ENCODE measurements at regions not wholly inside any gene's neighbourhood (a gene's known extent, or its start where the extent isn't known, plus 50 kb on each side); places are given as distances from the start of the nearest gene placed in this dataset.

DNA sequence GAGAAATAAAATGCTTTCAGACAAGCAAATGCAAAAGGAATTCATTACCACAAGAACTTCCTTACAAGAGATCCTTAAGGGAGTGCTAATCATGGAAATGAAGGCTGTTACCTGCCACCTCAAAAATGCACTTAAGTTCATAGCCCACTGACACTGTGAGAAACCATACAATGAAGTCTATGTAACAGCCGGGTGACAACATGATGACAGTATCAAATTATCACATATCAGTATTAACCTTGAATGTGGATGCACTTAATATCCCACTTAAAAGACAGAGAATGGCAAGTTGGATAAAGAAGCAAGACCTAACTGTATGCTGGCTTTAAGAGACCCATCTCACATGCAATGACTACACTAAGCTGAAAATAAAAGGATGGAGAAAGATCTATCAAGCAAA, 403.4 kb upstream of the MC4R start:
- DNase-seq (ENCODE audit: low spot score) = no peak

DNA sequence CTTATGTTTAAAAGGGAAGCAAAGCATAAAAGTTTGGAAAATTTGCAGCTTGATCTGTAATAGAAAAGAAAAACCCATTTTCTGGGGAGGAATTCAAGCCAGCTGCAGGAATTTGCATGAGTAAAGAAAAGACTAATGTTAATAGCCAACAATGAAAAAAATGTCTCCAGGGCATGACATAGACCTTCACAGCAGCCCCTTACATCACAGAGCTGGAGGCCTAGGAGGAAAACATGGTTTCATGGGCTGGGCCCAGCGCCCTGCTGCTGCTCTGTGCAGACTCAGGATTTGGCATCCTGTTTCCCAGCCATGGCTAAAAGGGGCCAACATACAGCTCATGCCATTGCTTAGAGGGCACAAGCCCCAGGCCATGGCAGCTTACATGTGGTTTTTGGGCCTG, 411.6 kb upstream of the MC4R start:
- DNase-seq (ENCODE audit: low spot score) = no peak

DNA sequence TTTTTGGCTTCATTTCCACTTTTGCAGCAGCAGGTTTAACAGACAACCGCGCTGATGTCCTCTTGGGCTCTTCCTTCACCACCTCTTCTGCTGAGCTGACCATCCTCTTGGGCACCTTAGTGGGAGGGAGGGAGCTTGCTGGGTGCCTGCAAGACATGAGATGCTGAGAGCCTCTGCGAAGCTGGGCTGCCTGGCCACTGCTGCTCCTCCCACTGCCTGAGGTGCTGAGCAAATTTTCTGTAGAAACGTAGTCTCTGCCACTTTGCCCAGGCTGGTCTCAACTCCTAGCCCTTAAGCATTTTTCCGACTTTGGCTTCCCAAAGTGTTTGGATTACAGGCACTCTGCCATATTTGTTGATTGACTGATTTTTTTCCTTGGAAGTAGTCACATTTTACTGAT, 422.2 kb upstream of the MC4R start:
- DNase-seq (ENCODE audit: low spot score) = no peak

DNA sequence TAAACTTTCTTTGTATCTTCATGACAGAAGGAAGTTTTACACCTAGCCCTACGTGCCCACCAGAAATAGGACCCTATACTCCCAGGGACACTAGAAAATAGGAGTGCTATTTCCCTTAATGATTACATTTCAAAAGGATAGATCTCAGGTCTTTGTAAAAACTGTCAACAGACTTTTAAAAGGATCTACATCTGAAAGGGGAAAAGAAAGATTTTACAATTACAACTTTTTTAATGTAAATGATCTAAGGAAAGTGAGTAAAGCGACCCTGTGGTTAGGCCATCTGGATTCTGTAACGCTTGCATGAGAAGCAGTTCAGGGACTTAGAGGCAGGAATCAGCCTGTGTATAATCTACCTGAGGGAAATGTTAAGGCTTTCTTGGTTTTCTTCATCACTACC, 431.8 kb upstream of the MC4R start:
- DNase-seq (ENCODE audit: low spot score) = no peak

DNA sequence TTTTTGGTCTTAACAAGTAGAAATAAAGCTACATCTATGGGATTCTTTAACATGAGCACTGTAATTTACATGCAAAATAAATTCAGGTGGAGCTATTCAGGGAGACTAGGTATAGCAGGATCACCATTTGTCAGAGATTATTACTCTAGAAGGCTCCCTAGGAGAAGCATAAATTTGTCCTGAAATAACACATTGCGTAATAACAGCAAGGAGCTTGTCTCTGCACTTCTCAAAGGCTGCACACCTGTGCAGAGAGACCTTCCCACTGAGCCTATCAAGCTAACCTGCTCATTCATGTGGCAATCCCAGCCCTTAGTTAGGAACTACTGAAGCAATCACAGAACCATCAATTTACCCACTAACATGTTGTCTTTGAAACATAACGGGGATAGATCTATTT, 437.4 kb upstream of the MC4R start:
- DNase-seq (ENCODE audit: low spot score) = no peak

DNA sequence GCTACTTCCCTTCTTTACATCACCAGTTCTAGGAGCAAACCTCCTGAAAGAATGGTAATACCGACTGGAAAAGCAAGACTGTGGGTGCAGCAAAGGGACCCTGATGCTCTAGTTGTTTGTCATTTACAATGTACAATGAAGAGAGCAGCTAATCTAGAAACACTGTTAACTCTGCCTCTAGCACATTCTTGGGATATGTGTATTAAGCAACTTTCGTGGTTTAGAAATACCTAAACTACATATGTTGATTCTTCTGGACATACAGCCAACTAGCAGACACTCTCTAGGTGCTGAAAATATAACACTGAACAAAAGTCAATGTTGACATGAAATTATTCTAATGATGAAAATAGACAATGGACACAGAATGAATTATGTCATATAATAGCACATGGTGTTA, 440.3 kb upstream of the MC4R start:
- DNase-seq (ENCODE audit: low spot score) = no peak

DNA sequence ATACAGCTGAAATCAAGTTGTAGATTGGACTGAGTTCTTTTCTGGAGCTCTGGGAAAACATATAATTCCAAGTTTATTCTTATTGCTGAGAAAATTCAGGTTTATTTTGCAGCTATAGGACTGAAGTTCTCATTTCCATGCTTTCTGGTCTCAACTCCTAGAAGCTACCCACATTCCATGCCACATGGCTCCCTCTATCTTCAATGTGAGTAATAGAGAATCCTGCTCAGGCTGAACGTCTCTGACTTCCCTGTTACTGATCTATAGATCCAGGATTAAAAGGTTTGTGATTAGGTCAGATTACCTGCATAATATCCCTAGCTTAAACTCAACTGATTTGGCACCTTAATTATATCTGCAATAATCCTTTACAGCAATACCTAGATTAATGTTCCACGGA, 453.8 kb upstream of the MC4R start:
- no peak for DNase-seq (ENCODE audit: low spot score)

DNA sequence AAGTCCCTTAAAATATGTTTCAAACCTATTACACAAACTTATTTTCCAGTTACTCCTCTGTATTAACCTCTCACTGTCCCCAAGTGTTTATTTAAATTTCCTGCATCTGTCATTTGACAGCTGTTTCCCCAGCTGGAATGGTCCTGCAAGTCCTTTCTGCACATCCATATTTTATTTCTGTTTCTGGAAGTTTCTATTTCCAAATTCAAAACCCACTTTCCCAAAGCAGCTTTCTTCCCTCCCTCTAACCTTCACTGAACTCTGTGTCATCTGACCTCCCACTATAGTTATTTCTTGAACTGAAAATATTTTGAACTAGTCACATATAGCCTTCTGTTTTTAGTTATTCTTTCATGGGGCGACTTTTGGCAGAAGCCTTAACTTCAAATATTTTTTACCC, 459.4 kb upstream of the MC4R start:
- no peak for DNase-seq (ENCODE audit: low spot score)

DNA sequence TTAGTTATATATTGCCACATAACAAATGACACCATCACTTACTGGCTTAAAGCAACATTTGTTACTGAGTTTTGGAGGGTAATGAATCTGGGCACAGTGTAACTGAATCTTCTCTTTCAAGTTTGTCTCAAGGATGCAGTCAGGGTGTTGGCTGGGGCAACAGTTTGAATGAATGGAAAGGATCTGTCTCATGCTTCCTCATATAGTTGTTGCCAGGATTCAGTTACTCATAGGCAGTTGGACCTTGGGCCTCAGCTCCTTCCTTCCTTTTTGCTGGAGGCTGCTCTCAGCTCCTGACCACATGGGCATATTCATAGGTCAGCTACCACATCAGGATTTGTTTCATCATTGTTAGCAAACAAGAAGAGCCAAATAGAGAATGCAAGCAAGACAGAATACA, 466.1 kb upstream of the MC4R start:
- DNase-seq (ENCODE audit: low spot score) = no peak

DNA sequence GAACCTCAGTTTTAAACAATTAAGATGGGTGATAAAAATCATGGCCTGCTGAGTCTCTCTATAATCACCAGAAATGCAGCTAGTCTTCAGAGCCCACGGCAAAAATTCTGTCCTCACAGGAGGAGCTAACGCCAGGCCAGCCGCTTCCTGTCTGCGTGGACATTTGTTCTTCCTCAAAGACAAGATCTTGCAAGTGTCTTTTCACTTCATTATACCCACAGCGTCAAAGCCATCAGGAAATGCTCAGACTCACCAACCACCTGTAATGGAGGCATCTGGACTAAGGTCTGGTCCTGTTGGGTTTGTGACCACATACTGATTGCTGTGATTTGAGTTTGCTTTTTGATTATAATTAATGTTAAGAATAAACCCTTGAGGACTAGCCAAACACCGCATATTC, 473.8 kb upstream of the MC4R start:
- DNase-seq (ENCODE audit: low spot score) = no peak

DNA sequence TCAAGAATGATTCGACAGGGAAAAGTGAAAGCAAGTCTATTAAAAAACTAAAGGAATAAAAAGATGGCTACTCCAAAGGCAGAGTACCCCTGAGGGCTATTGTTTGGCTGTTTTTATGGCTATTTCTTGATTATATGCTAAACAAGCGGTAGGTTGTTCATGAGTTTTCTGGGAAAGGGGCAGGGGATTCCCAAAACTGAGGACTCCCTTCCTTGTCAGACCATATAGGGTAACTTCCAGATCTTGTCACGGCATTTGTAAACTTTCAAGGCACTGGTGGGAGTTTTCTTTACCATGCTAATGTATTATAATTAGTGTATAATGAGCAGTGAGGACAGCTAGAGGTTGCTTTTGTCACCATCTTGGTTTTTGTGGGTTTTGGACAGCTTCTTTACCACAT, 474.9 kb upstream of the MC4R start:
- DNase-seq (ENCODE audit: low spot score) = no peak

DNA sequence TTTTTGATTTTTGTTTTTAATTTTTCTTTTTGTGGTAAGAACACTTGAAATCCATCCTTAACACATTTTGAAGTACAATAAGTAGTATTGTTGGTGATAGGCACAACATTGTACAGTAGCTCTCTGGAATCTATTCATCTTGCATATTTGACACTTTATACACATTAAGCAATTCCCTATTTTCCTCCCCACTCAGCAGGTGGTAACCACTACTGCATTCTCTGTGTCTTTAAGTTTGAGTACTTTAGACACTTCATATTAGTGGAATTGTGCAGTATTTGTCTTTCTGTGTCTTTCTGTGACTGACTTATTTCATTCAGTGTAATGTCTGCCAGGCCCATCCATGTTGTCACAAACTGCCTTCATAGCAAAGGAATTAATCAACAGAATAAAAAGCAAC, 471.7 kb upstream of the CDH20 start:
- no peak for DNase-seq (ENCODE audit: low spot score)

DNA sequence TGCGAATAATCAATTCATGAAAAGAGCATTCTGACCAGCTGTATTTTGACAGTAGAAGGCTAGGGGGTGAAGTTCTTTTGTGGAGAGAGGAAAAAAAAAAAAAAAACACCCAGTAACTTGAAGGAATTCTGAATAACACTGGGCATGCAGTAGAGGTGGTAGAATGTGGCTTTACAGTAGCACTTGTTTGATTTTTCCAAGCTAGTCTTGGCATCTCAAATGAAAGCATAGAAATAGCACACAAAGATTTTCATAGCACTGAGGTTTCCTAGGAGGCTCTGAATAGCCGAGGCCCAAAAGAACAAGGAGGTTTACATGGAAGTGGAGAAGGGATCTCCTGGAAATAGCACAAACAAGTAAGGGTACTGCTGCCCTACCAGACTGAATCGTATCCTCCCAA, 470.2 kb upstream of the CDH20 start:
- DNase-seq (ENCODE audit: low spot score) = no peak

DNA sequence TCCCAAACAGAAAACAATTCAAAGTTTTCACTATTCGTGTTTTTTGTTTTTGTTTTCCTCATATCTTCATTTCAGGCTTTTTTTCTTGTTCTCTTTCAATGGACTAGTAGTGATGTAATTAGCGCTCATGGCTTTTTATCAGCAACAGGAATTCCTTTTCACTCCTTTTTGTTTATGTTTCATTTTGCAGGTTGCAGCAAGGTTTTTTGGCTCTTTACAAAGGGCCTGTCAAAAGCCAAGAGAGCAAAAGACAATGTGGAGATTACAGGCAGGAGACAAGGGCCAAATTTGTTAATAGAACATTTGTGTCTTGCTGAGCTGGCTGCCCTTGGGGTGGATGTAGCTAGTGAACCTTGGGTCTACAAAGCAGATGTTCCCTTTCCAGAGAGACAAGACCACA, 467.4 kb upstream of the CDH20 start:
- DNase-seq (ENCODE audit: low spot score) = no peak

DNA sequence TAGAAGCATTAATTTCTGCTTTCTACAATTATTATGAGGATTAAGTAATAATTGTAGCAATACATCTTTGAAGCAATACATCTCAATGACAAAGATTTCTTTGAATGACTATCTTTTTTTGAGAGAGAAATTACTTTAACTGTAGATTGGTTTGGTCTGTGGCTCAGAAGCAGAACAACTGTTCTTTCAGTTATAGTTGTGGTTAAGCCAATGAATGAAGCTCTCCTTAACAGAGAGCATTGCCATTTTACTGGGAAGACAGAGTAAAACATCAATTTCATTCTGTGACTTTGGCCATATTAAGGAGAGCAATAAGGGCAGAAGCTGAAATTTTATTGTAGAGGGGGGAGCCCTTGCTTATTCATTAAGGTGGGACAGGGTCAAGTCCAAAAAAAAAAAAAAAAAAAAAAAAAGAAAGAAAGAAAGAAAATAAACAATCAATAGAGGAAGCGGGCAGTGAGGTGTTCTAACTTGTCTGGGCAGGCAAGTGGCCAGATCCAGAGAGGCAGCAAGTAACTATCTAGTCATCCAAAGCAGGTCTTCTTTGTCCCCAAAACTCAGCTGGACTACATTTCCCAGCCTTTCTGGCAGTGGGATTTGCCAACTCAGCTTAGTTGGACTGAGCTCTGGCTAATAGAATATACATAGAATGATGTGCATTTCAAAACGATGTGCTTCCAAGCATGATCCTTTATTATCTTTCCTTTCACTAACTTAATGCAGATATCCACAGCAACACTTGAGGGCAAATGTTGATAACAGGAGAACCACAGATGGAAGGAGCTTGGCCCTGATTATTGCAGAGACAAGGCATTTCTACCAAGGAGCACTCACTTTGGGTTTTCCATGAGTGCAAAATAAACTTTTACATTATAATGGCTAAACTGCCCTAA, 462.7 kb upstream of the CDH20 start:
- no peak for DNase-seq (ENCODE audit: low spot score)

DNA sequence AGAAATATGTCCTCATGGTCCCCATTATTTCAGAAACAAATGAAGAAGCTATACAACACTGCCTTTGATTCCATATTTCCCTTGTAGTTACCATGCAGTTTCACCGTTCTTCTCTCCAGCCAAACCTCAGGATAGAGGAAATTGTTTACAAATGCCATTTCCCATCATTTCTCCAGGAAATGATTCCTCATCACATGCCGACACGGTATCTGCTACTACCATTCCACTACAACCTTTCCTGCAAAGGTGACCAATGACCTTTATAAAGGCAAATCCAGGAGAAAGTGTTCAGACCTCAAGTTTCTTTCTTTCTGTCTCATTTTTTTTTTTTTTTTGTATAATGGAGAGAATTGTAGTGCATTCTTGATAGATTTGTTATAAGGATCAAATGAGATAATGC, 460.8 kb upstream of the CDH20 start:
- no peak for DNase-seq (ENCODE audit: low spot score)

DNA sequence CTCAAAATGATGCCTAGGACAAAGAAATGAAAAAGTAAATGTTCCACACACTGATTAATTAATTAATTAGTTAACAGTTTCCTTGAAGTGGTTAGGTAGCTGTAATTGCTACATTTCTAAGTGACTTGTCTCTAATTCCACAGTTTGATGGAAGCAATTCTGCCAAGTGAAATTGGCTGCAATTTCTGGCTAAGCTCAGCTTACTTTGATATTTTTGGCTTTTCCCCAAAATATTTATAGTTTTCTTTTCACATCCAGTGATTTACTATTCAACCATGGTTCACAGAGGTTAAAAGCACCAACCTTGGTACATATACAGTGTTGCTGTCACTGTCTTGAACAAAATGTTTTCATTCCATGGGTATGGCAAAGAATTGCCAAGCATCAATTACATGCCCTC, 459.5 kb upstream of the CDH20 start:
- no peak for DNase-seq (ENCODE audit: low spot score)

DNA sequence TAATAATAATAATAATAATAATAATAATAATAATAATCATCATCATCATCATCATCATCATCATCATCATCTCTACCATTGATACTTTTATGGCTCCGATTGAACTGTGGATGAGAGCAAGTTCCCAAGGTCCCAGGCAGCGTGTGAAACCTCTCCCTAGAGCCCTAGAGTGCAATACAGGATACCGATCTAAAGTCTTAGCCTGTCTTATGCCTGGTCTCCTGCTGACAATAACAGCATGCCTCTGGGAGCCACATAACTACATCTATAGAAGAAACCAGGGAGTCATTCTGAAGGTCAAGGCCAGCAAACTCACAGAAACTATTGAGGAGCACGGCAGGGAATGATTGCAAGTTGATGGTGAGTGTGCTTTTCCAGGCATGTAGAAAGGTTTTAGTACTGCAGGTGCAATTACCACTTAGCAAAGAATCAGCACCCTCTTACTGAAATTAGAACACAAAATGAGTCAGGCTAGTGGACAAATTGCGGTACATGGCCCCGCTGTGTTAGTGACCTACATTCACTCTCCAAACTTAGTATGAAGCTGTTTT, 457.2 kb upstream of the CDH20 start:
- no peak for DNase-seq (ENCODE audit: low spot score)

DNA sequence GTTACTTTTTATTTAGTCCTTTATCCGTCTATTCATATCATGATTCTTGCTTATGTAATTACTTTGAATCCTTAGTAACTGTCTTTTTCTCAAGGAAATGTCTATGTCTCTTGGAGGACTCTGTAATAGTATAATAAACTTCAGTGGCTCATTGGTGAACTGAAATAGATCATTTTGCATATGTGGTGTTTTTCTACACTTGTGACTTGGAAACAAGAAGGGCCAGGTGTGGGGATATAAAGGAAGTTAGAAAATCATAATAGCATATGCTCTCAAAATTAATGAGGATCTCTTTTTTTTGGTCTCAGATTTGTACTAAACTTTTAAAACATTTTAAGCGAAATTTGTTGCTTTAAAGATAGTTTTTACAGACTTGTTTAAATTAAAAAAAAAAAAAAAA, 453.0 kb upstream of the CDH20 start:
- DNase-seq (ENCODE audit: low spot score) = no peak

DNA sequence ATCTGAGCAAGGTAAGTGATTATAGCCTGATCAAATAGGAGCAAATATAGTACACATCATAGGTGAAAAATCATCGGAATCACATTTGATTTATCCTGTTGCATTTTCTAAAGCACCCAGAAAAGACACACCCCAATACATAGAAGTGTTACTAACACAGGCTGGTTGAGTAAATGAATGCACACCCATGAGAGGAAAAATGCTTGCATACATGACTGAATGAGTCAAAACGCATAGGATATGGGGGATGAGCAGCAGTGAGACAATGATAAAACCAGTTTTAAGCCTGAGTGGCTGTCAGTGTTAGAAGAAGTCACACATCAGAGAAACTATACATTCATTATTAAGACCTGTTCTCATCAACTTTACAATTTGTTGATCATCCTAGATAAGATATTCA, 449.6 kb upstream of the CDH20 start:
- DNase-seq (ENCODE audit: low spot score) = no peak

DNA sequence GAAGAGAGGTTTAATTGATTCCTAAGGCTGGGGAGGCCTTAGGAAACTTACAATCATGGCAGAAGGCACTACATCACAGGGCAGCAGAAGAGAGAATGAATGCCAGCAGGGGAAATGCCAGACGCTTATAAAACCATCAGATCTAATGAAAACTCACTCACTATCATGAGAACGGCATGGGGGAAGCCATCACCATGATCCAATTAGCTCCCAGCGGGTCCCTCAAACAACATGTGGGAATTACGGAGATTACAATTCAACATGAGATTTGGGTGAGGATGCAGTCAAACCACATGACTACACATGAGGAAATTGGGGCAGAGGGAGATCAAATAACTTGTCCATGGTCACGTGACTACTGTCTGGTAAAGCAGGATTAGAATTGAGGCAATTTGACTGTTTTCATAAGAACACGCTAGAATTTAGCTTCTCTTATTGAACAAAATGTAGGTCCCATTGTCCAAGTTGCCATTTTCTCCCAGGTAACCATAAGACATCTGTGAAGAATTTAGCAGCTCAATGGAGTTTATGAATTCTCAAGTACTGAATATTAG, 445.1 kb upstream of the CDH20 start:
- DNase-seq (ENCODE audit: low spot score) = no peak

DNA sequence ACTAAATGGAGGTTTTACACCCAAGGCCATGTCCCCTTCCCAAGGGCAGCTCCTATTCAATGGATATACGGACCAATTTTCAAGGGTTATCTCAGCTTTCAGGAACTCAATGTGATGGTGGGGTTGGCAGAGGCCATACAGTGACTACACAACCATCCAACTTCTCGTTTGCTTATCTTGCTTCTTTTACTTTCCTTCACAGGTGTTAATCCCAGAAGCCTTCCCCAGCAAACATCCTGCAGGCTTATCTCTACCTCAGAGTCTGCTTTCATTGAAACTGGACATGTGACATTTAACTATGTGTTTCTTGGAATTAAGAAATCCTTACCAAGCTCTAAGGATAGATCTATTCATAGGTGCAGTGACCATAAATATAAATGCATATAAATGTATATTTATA, 443.8 kb upstream of the CDH20 start:
- DNase-seq (ENCODE audit: low spot score) = no peak

DNA sequence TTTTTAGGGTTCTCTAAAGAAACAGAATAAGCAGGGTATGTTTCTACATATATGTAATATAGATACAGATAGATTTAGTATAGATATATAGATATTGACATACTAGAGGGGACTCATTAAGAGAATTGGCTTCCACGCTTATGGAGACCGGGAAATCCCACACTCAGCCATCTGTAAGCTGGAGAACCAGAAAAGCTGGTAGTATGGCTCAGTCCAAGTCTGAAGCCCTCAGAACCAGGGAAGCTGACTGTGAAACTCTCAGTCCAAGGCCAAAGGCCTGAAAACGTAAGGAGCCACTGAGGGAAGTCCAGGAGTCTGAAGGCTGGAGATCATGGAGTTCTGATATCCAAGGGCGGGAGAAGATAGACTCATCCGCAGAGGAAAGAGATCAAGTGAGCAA, 441.3 kb upstream of the CDH20 start:
- no peak for DNase-seq (ENCODE audit: low spot score)

DNA sequence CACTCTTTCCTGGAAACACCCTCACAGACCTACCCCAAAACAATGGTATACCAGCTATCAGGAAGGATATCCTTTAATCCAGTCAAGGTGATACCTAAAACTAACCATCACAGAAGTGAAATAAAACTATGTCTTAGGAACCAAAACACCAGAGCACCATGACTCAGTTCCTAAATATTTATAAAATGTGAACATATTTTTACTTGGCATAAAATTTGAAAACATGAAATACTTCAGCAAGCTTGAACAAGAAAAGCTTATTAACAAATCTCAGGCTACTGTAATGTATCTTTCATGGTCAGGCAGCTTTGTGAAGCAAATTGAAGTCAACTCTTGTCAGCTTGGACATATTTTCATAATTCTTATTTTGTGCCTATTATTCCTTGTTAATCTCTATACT, 440.8 kb upstream of the CDH20 start:
- DNase-seq (ENCODE audit: low spot score) = no peak

All from CD4-positive, alpha-beta T cell treated with Interleukin-2 at 100 ng/mL for 4 hours (primary cell).